ENCODE measurements at regions not wholly inside any gene's neighbourhood (a gene's known extent, or its start where the extent isn't known, plus 50 kb on each side); places are given as distances from the start of the nearest gene placed in this dataset.

GRCh38 chr1:11373895-11374747, 101.1 kb downstream of the UBIAD1 start:
- no peak for DNase-seq

DNA sequence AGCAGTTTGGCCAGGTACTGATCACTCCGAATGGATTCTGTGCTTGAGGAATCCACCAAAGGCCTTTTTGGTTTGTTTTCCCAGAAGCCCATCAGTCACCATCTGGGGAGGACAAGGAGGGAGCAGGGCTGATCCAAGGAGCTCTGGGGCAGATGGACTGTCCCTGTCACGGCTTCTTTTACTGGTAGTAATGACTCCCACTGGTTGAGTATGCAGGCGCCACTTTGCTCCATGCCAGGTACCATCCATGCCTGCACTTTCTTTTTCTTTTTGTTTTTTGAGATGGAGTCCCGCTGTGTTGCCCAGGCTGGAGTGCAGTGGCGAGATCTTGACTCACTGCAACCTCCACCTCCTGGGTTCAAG, 101.7 kb downstream of the UBIAD1 start:
- DNase-seq, result no peak

- no peak for DNase-seq
Measured at GRCh38 chr1:11377001-11377583, 101.9 kb upstream of the DISP3 start.

DNA sequence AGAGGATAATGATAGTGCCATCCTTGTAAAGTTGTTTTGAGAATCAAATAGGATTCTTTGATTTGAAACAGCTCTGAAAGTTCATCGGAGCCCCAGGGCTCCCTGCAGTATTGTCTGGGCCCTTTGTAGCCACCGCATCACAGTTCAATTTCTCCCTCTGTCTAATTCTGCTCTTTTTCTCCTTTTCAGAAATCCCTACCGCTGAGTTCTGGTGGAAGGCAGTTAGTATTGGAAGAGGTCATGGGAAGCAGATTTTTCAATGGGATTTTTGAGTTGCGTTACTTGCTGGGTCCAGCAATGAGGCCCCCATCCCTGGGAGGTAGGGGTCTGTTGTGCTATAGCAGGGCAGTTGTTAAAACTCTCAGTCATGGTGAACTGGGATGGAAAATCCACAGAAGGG, 101.0 kb upstream of the DISP3 start:
- DNase-seq, result no peak

- no peak for DNase-seq
Measured at GRCh38 chr1:11379851-11380250, 99.1 kb upstream of the DISP3 start.

- no peak for DNase-seq
Measured at GRCh38 chr1:11380500-11380899, 98.5 kb upstream of the DISP3 start.

GRCh38 chr1:11383553-11384169, 95.3 kb upstream of the DISP3 start:
- peak; percentile 10 for DNase-seq

DNA sequence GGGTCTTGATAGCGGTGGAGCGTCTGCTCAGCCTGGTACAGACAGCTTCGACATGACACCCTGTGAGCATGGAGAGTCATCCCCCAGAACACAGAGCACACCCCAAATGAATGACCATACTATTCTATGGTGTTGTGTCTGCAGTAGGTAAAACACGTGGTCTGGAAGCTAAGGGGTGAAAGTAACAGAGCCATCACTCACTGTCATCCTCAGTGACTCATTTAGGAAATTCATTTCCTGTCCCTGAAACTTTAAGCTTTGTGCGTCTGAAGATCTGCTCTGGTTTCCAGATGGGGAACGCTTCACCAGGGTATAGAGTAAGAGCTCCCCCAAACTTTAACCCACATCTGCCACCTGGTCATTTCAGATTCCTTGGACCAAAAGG, 94.8 kb upstream of the DISP3 start:
- no peak for DNase-seq

DNA sequence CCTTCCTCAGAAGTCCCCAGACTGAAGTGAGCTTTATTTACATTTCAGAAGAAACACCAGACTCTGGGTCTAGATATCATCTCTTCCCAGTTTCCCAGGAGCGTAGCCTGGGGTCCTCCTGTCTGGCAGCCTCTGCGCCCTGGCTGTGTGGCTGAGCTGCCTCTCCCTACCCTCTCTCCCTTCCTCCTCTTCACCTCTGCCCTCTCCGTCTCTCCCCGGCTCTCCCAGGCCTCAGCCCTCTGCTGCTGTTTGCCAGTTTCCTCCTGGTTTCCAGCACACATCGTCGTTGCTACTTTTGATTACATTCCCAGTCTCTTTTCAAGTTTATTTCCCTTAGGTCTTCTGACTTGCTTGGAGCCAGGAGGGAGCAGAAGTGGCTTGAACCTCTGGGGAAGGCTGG, 91.1 kb upstream of the DISP3 start:
- no peak for DNase-seq

DNA sequence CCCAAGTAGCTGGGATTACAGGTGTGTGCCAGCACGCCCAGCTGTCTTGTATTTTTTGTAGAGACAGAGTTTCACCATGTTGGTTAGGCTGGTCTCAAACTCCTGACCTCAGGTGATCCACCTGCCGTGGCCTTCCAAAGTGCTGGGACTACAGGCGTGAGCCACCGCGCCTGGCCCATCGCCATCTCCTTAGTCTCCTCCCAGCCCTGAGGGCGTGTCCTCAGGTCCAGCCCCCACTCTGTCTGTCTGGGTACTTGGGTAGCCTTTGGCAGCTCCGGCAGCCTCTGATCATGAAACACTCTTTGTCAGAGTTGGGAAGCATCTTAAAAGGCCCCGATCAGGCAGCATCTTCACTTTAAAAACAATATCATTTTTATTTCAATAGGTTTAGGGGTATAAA, 90.3 kb upstream of the DISP3 start:
- no peak for DNase-seq

DNA sequence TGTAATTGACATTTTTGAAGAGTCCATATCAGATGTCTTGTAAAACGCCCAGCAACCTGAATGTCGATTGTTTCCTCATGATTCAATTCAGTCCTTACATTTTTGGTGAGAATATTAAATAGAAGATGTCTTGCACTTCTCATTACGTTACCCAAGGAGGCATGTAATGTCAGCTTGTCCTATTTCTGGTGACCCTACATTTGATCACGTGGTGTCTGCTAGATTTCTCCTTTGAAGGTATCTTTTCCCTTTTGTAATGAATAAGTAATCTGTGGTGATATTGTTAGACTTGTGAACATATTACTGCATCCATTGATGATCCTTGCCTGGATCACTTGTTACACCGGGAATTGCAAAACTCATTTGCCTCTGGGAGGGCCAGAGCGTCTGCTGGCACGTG, 87.6 kb upstream of the DISP3 start:
- no peak for DNase-seq

DNA sequence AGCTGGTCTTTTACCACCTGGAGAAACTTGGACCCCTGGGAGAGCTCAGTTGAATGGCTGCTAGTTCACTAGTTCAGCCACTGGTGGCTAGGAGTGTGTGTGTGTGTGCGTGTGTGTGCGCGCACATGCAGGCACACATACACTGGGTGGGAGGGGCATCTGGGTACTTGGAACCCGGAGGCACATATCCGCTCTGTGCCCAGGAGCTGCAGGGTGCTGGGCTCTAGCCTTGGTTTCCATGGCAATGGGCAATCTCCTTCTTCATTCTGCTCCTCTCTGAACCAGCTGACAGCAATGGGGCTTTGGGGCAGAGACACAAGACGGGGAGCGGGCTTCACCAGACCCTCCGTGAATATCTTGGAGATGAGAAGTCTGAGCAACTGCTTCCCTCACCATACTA, 87.1 kb upstream of the DISP3 start:
- no peak for DNase-seq

- DNase-seq, result no peak
Measured at GRCh38 chr1:11394592-11395245, 84.2 kb upstream of the DISP3 start.

GRCh38 chr1:11395616-11396015, 83.3 kb upstream of the DISP3 start:
- no peak for DNase-seq

- no peak for DNase-seq
Measured at GRCh38 chr1:11397151-11397901, 81.6 kb upstream of the DISP3 start.

DNA sequence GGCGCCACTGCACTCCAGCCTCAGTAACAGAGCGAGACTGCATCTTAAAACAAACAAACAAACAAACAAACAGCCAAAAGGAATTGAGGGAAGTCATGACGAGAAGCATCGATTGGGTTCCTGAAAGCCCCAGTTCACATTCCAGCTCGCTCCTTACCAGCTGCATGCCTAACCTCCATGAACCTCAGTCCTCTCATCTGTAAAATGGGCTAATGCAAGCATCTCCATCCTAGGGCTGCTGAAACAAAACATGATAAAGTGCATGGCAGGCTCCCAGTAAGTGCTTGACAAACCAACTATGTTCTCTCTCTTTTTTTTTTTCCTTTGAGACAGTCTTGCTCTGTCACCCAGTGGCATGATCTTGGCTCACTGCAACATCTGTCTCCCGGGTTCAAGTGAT, 79.7 kb upstream of the DISP3 start:
- no peak for DNase-seq

GRCh38 chr1:11400155-11400554, 78.8 kb upstream of the DISP3 start:
- no peak for DNase-seq

DNA sequence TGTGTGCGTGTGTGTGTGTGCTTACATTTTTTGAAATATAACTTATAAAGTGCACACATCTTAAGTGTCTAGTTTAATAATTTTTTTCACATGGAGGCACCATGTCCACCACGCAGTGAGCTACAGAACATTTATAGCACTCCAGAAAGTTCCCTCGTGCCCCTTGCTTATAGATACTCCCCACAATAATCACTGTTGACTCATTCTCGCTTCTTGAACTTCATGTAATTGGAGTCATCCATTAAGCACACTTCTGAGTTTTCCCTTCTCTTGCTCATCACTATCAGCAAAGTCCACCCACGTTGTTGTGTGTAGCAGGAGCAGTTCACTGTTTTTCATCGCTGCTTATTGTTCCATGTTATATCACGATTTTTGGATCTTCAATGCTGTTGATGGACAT, 78.4 kb upstream of the DISP3 start:
- no peak for DNase-seq

- DNase-seq, result no peak
Measured at GRCh38 chr1:11406845-11407244, 72.1 kb upstream of the DISP3 start.

DNA sequence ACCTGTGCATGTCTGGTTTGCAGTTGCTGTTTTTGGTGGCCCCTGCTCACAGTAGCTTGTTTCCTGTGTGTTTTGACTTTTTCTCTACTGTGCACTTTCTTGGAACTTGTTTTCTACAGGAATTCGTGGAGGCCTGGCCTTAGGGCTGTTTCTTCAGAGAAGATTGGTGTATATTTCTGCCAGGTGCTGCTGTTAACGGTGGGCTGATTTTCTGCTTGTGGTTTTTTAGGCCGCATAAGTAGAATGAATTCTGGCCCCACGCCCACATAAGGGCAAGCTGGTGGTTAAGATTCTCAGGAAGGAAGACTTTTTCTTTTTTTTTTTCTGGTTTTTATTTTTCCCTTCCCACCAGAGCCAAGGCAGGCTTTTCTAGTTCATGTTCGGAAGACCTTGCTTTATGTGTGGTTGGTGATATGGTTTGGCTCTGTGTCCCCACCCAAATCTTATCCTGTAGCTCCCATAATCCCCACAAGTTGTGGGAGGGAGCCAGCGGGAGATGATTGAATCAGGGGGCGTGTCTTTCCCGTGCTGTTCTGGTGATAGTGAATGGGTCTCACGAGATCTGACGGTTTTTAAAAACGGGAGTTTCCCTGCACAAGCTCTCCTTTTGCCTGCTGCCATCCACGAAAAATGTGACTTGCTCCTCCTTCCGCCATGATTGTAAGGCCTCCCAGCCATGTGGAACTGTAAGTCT, 71.5 kb upstream of the DISP3 start:
- DNase-seq, result no peak

DNA sequence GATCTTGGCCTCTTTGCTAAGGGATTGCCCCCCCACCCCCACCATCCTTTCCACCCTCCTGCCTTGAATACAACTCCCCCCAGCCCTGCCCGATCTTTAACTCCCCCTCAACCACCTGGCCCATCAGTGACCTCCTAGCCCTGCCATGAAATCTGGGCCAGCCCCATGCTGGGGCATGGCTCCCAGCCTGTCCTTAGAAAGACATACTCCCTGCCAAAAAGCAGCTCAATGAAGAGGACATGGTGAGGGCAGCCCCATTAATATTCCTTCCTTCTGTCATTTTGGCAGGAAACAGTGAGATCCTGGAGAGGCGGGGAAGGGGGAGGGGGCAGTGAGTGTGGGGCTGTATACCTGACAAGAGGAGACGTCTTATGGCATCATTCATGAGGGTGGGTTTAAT, 66.8 kb upstream of the DISP3 start:
- DNase-seq, result no peak

GRCh38 chr1:11413986-11414391, 65.0 kb upstream of the DISP3 start:
- no peak for DNase-seq

All from occipital lobe (tissue), 1 donor.